GM18517 (cell line): ENCODE measurements at regions not wholly inside any gene's neighbourhood (a gene's known extent, or its start where the extent isn't known, plus 50 kb on each side); places are given as distances from the start of the nearest gene placed in this dataset.
"Not testable (repeated sequence)": the region's sequence is repeated elsewhere in the genome, so short reads cannot be mapped to it uniquely, and the experiment has no call there.

Experiments
- ATAC-seq: cut with Tn5 transposase; IDR thresholded peaks from one replicate; pipeline ENCODE4 v1.9.1; 2021; ENCODE audit warnings: mild to moderate bottlenecking, moderate library complexity; ENCODE audit not compliant: unreplicated experiment

GRCh38 chr14:83251402-83251801, 1717.7 kb upstream of the SEL1L start:
- ATAC-seq: no peak

- ATAC-seq: no peak
Measured at GRCh38 chr14:83253870-83254269, 1720.2 kb upstream of the SEL1L start.

- ATAC-seq: no peak
Measured at GRCh38 chr14:83255015-83255726, 1721.5 kb upstream of the SEL1L start.

- ATAC-seq: no peak
Measured at GRCh38 chr14:83255727-83256090, 1722.1 kb upstream of the SEL1L start.

GRCh38 chr14:83257466-83258439, 1724.1 kb upstream of the SEL1L start:
- no peak for ATAC-seq

- ATAC-seq: no peak
Measured at GRCh38 chr14:83260751-83261150, 1727.1 kb upstream of the SEL1L start.

GRCh38 chr14:83269583-83269982, 1735.9 kb upstream of the SEL1L start:
- ATAC-seq: no peak

GRCh38 chr14:83271663-83272062, 1738.0 kb upstream of the SEL1L start:
- no peak for ATAC-seq

- no peak for ATAC-seq
Measured at GRCh38 chr14:83280719-83281118, 1747.1 kb upstream of the SEL1L start.

- no peak for ATAC-seq
Measured at GRCh38 chr14:83282706-83283105, 1749.1 kb upstream of the SEL1L start.

- ATAC-seq: no peak
Measured at GRCh38 chr14:83287300-83287699, 1753.6 kb upstream of the SEL1L start.

GRCh38 chr14:83289390-83289789, 1755.7 kb upstream of the SEL1L start:
- no peak for ATAC-seq

- ATAC-seq: no peak
Measured at GRCh38 chr14:83289896-83290295, 1756.2 kb upstream of the SEL1L start.

GRCh38 chr14:83290447-83290846, 1756.8 kb upstream of the SEL1L start:
- ATAC-seq: no peak

- no peak for ATAC-seq
Measured at GRCh38 chr14:83291714-83292113, 1758.1 kb upstream of the SEL1L start.

GRCh38 chr14:83294941-83295340, 1761.3 kb upstream of the SEL1L start:
- ATAC-seq: no peak

- no peak for ATAC-seq
Measured at GRCh38 chr14:83297361-83297760, 1763.7 kb upstream of the SEL1L start.

GRCh38 chr14:83298016-83298415, 1764.4 kb upstream of the SEL1L start:
- ATAC-seq: not testable (repeated sequence)

GRCh38 chr14:83300476-83301064, 1766.9 kb upstream of the SEL1L start:
- ATAC-seq: no peak

GRCh38 chr14:83301791-83302190, 1768.1 kb upstream of the SEL1L start:
- no peak for ATAC-seq

- ATAC-seq: no peak
Measured at GRCh38 chr14:83309211-83309610, 1775.6 kb upstream of the SEL1L start.

GRCh38 chr14:83309833-83310232, 1776.2 kb upstream of the SEL1L start:
- no peak for ATAC-seq
